T follicular helper cell (primary cell): ENCODE measurements at regions not wholly inside any gene's neighbourhood (a gene's known extent, or its start where the extent isn't known, plus 50 kb on each side); places are given as distances from the start of the nearest gene placed in this dataset.

Experiments used
- DNase-seq: peaks from one replicate; pipeline ENCODE4 v3.0.0-alpha.2; 2020; ENCODE audit warnings: low read depth

DNA sequence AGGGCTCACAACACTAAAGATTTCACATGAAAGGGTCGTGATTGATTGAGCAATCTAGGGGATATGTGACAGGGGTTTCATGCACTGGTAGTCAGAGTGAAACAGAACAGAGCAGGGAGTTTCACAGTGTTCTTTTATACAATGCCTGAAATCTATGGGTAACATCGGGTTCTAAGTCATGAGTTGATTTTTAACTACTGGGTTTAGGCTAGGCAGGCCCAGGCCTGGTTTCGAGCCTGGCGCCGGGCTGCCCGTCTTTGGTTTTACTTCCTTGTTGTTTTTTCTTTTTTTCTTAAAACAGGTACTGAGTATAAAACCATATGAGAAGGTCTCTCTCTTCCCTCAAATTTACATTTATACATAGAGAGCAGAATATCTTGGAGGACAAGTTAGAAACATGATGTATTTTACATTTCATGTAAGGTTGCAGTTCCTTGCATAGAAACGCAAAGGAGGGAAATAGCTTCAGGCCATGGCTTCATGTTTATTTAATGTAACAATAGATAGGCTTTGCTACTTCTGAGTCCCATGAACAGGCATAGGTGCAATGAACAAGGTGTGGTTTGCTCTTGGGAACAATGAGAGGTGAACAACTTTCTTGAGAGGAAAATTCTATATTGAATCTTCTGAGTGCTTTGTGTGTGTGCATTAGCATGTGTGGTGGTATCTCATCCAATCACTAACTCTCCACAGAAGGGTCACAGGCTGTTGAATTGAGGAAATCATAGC, 128.9 kb upstream of the RXFP2 start:
- DNase-seq: no peak

DNA sequence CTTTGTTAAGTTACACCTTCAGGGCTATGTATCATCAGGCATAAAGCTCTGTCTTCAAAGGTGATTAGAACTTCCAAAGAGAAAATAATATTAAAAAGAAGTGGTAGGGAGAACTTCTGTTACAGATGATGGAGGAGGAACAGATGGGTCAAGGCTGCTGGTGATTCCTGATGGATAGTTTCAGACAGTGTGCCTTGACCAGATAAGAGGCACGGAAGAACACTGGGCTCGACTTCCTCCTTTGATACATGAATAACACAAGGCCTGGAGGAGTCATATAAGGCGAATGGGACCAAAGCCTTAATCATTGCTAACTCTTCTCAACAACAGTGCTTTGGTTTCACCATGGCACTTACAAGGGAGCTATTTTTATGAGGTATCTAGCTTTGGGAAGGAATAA, 128.1 kb upstream of the RXFP2 start:
- no peak for DNase-seq

DNA sequence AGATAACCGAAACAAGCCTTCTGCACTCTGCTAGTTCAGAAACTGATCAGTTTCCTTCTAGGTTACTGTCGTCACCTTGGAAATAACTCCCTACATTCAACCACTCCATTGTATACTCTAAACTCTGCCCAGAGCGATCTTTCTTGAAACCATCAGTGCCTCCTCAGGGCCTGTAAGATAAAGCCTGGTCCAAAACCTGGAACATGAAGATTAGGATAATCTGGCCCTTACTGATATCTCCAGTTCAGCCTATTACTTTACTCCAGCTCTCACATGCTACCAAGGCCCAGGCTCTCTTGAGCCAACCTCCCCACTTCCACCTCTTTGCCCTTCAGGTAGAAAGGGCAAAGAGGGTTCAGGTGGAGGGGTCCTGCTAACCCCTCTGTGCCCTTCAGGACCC, 125.3 kb upstream of the RXFP2 start:
- no peak for DNase-seq

DNA sequence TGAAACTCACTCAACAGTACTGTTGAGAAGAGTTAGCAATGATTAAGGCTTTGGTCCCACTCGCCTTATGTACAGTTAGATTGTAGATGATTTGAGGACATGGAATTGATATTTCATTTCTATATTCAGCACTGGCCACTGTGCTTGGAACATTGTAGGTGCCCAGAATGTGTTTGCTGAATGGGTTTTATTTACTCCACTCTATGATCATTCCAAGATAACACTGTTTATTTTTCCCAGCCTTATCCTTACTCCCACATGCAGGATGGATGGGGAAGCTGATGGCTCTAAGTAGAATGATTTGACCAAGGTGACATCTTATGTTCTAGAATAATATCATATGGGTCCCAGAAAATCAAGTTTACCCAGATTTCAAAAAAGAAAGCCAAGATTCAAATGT, 124.6 kb upstream of the RXFP2 start:
- DNase-seq: no peak

DNA sequence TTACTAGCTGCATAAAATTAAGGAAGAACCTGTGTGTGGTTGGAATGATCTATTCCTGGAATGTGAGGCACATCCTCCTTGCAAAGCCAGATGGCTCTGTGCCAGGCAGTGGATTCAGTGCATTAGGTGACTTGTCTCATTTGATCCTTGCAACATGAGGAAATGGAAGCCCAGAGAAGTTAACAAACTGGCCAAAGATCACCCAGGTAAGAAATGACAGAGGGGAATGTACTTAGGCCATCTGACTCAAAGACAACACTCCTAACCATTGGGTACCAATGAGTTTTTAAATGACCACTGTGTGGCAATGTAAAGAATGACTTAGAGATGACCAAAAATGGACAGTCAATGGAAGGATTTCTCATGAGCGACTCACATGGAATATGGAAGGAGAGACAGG, 114.2 kb upstream of the RXFP2 start:
- no peak for DNase-seq

DNA sequence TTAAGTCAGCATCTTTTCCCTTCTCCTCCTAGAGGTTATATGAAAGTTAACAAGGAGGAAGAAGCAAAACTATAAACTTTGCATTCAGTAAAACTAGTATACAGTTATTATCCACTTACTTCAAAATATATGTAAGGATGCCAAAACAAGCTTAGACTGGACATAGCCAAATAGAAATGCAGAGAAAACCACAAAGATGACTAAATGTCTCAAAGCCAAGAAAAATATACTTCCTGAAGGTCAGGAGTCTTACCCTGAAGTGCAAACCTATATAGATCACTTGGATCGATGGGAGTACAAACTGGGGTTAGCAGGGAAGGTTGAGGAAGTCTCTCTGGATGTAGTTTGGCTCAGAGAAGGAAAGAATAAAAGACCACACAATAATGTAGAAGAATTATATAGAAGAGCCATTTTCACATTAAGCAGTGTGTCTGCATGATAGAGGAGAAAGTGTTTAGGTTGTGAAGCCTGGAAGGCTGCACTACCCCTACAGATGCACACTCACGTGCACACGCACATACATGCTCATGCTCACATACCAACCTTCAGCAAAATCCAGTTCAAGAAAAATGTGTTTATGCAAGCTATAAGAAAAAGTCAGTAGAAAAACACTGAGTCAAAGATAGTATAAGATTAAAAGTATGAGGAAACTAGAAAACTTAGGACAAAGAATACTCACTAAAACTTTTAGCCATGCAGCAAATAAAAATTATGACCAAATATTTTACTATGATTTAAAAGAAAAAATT, 112.1 kb upstream of the RXFP2 start:
- no peak for DNase-seq

DNA sequence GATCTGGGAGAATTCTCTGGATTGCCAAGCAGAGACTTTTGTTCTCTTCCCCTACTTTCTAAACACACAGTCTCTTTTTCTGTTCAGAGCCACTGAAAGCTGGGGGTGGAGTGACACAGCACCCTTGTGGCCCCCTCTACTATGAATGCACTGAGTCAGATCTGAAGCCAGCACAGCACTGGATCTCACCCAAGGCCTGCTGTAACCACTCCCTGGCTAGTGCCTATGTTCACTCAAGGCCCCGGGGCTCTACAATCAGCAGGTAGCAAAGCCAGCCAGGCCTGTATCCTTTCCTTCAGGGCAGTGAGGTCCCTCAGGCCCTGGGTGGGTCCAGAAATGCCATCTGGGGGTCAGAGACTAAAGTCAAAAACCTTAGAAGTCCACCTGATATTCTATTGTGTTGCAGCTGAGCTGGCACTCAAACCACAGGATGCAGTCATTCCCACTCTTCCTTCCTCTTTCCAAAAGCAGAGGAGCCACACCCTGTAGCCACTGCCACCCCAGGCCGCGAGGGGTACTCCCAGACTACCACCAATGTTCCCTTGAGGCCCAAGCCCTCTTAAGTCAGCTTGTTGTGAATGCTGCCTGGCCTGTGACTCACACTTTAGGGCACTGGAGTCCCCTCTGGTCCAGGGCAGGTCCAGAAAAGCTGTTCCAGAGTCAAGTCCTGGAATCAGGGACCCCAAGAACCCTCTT, 110.1 kb upstream of the RXFP2 start:
- DNase-seq: no peak

DNA sequence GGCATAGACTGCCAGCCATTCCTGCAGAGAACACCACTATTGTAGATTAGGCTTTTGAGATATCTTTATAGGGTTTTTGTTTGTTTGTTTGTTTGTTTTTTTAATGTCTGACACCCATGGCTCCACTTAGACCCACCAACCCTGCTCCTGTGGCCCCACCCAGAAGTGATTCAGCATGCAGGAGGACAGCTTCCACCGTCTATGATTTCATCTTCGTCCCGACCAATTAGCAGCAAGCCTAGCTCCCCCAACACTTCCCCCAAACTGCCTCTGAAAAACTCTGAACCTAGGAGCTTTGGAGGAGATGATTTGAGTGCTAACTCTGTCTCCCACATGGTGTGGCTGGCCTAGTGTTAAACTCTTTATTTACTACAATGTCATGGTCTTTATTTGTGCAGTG, 108.3 kb upstream of the RXFP2 start:
- no peak for DNase-seq

DNA sequence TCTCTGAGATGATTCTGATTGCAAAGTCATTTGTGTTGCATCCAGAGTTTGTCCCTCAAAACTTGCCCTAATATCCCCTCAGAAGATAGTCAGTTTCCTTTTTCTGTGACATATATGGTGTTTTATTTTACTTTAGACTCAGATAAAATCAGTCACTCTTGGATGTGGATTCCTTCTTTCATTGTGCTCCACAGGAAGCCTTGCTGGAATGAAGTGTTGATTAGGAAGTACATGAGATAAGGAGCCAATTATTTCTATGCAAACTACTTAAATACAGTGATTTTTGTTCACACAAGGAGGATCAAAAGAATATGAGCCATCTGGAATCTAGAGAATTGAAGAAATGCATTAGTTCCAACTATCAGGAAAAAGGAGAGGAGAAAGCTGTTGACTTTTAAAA, 107.6 kb upstream of the RXFP2 start:
- DNase-seq: no peak

DNA sequence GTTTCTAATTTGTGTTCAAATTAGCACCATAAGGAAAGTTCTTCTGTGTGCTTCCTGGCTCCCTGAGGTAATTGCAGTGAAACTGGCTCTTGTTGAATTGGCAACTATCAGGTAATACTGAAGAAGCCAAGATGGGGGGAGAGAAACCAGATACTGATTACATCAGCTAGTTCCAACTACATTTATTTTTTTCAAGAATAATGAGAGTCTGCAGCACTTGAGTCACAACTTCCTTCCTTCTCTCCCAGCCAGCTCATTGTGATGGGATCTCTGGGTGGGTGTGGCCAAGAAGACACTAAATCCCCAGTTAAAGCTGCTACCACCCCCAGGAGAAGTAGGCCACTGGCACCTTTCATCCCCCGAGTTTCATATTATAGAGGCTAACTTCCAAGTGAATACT, 100.7 kb upstream of the RXFP2 start:
- DNase-seq: no peak

DNA sequence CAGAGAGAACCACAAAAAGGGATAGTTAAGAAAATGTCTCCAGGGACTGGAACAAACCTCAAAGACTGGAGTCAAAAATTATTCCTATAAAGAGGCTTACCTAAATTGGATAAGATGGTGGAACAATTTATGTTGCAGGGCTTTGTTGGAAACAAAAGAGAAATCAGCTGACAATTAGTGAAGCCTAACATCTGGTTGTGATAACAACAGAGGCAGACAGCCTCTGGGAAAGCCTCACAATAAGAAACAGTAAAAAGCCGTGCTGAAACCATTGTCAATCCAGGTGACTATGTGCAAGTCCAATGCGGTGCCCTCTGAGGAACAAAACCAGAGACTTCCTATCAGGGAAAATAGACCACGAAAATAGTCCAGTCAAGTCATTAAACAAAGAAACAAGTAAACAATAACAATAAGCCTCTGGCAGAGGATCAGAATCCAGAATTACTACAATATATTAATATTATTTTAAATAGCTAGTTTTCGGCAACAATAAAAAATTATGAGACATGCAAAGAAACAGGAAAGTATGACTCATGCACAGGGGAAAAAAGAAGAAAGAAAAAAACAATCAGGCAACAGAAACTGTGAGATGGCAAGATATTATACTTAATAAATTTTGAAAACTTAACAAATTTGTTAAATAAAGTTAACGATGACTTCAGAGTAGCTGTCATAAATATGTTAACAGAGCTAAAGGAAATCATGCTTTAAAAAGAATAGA, 99.7 kb upstream of the RXFP2 start:
- no peak for DNase-seq

DNA sequence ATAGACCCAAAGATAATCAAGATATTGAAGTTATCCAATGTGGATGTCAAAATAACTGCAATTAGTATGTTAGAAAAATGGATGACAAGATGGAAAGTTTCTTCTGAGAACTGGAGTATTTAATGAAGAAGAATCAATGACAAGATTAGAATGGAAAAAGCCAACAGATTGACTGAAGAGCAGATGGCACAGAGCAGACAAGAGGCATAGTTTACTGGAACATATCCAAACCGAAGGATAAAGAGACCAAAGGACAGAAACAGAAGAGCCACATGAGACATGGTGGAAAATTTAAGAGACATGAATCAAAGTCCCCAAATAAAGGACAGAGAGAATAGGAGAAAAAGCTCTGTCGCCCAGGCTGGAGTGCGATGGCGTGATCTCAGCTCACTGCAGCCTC, 89.6 kb upstream of the RXFP2 start:
- no peak for DNase-seq

DNA sequence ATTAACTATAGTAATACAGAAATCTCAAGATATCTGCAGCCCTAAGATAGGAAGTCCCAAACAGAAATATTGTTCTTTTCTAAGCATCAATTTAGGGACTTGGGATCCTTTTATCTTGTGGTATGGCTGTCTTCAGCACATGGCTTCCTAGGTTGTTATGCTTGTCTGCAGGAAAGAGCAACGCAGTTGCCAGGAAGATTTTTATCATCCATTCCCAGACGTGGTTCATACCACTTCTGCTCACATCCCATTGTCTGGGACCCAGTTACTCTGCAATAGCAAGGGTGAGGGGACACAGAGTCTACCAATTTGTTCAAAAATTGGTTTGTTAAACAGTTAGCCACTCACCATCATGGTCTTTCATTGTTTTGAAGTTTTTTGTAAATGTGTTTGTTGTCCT, 85.6 kb upstream of the RXFP2 start:
- DNase-seq: no peak

DNA sequence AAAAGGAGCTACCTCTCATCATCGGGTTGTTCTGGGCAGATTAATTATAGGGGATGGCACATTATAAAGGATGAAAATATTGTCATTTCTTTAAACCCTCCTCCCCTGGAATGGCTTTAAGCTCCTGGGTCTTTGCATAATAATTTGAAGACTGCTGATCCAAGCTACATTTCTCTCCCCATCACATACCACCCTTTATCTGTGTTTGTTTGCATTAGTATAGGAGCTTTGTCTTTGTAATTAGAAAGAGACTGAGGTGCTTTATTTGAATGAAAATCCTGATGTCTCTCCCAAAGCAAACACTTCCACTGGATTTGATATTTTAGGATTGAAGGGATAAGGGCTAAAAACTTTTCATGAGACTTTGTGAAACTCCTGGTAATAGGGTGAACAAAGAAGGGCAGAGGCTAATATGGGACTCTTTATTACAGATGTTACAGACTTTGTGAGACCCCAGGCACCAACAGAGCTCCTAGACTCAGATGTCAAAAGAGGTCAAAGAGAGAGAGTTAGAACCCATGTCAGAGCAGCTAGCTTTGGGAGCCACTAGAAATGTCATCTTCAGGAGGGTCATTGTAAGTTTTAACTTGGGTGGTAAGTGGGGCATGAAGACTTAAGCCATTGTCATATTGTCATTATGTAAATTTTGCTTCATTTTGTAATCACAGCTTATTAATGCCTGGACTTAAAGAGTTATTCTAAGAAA, 75.3 kb upstream of the RXFP2 start:
- no peak for DNase-seq

DNA sequence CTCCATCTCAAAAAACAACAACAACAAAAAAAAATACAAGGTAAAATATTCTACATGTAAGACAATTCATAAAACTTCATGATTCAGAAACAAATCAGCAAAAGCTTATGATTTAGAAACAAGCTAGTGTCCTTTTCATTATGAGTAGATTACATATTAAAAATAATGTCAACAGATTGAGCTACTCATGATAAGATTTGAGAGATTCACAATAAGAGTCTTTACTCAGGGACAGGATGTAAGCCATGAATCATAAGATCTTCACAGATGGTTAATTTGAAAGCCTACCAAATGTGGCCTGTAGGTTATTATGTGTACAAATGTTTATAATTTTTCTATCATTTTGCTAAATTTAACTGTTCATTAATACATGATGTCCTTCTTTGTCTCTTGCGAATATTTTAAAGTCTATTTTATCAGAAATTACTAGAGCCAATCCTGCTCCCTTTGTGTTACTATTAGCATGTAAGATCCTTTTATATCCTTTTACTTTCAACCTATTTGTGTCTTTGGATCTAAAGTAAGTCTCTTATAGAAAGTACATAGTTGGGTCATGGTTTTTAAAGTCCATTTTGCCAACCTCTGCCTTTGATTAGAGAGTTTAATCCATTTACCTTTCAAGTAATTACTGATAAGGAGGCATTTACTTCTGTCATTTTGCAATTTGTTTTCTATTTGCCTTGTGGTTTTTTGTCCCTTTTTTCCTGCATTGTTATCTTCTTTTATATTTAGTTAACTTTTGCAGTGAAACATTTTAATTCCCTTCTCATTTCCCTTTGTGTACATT, 68.3 kb upstream of the RXFP2 start:
- no peak for DNase-seq

DNA sequence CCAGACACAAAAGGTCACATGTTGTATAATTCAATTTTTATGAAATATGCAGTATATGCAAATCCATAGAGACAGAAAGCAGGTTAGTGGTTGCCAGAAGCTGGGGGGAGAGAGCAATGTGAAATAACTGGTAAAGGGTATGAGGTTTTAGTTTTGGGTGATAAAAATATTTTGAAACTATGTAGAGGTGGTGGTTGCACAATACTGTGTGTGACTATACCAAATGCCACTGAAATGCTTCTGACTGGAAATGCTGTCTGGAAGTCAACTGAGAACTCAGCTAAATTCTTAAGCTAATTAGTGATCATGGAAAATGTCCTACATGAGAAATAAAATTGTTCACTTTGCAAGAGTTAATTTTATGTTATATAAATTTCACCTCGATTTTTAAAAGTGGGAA, 65.3 kb upstream of the RXFP2 start:
- no peak for DNase-seq

DNA sequence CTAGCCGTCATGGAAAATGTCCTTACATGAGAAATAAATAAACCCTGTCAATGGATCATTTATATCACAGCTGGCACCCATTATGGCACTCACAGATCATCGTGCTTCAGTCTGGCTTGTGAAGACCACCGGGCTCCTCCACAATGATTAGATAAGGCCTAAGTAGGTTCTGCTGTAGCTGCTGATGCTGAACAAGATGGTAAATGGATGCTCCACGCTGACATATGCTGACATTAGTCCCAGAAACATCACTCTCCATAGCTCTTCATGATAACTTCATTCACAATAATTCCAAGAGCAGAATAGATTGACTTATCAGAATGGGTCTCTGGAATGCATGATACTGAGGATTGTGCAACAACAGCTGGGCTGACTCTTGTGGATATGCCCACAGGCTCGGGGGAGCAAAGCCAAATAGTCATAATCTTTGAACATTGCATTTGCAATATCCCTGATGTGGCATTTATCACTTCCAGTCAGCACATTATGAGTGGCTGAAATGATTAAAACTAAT, 63.8 kb upstream of the RXFP2 start:
- no peak for DNase-seq

DNA sequence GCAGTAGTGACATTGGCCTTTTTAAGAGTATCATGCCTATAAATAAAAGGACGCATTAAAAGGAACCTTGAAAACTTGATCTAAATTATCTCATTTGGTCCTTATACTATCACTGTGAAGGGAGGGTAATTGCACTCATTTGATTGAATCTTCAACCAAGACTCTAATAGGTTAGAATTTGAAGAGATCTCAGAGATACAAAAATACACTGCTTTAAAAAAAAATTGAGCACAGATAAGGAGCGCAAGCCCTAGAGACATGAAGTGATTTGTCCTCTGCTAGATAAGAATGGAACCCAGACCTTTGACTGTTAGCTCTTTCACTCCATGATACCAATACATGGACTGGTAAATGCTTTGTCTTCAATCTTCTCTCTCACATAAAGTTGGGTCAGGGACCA, 58.2 kb upstream of the RXFP2 start:
- no peak for DNase-seq

DNA sequence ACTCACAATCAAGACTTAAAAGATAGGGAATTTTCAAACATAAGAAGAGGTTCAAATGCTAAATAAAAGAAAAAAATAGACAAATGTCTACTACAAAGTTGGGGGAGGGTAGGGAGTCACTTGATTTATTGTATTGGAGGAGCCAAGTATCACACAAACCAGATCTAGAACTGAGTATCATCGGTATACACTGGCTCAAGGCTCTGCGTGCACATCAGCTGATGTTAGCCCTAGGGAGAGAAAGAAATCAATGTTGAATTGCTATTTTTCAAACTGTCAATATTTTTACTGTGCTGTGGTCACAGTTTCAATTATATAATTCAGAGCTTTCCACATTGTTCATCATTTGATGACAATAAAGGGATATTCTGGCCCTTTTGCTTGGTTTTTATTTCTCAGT, 54.9 kb upstream of the RXFP2 start:
- no peak for DNase-seq

DNA sequence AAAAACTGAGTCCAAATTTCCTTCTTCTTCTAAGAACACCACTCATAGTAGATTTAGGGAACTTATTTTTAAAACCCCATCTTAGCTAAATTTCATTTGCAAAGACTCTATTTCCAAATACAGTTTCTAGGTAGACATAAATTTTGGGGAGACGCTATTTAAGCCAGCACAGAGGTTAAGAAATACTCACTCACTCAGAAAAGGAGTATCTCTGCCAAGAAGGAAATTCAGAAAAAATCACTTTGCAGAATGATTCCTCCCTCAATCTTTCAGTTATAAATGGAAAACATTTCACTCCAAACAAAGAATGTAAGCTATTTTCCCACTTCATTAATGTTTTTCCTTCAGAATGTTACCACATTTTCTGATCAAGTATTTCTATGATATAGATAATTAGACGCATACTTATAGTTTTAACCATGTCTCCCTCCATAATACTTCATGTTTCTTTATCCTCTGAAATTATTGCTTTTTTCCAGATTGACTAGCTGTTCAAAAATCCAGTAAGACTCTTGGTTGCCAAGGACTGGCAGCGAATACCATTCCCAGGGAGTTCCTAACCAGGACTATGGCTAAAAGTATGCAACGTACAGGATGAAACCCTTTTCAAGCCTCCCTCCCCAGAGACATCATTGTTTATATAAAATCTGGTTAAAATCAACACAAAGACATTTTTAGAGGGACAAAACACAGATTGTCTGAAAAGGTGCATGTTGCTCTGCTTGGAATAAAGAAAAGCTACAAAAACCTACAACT, 52.5 kb upstream of the RXFP2 start:
- DNase-seq: no peak
